Lower lobe of right lung (tissue), 2 donors: ENCODE measurements at regions not wholly inside any gene's neighbourhood (a gene's known extent, or its start where the extent isn't known, plus 50 kb on each side); places are given as distances from the start of the nearest gene placed in this dataset.
A peak's percentile ranks its signal among the peaks of the same experiment; 100 is the strongest.

Source experiments
- ATAC-seq, 2 donors: fragments of 200-7000 bp; cut with Tn5 transposase; one replicate each; pipeline ENCODE4 v1.9.1; 2020 to 2022; ENCODE audit warnings: mild to moderate bottlenecking in 2 of 2, moderate library complexity in 2 of 2
- DNase-seq: peaks from one replicate; pipeline ENCODE4 v3.0.0-alpha.2; 2020
- H3K27ac ChIP-seq: fragments of 200-600 bp; one replicate; pipeline ENCODE4 v1.8.0; 2022
- H3K27me3 ChIP-seq: fragments of 200-600 bp; one replicate; pipeline ENCODE4 v1.8.0; 2022; ENCODE audit warnings: low read depth
- H3K36me3 ChIP-seq: fragments of 200-600 bp; one replicate; pipeline ENCODE4 v1.8.0; 2022; ENCODE audit warnings: mild to moderate bottlenecking
- H3K4me1 ChIP-seq: fragments of 200-600 bp; one replicate; pipeline ENCODE4 v1.8.0; 2022
- H3K4me3 ChIP-seq: fragments of 200-600 bp; one replicate; pipeline ENCODE4 v1.8.0; 2022; ENCODE audit warnings: mild to moderate bottlenecking
- H3K9me3 ChIP-seq: fragments of 200-600 bp; one replicate; pipeline ENCODE4 v1.8.0; 2022
- intact Hi-C: fragments of 100-400 bp; cut with DNase I; formaldehyde crosslinking; loops from one replicate; pipeline ENCODE4 v1.11.0; 2022
- TF ChIP-seq, protein P1 (sequence below): fragments of 200-600 bp; IDR thresholded peaks from one replicate; pipeline ENCODE4 v1.8.0; 2022; ENCODE audit warnings: antibody characterized with exemption, mild to moderate bottlenecking
- donor health status: DM: no; HTN: yes; CAD: no; lungs with severe emphysema.

DNA sequence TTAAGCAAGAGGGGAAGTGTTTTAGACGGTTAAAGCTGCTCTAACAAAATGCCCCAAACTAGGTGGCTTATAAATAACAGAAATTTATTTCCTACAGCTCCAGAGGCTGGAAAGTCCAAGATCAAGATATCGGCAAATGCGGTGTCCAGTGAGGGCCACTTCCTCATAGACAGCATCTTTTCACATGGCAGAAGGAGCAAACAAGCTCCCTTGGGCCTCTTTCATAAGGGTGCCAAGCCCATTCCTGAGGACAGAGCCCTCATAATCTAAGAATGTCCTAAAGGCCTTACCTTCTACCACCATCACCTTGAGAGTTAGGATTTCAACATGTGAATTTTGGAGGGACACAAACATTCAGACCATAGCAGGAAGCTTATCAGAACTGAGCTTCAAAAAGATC lies 57.3 kb upstream of the PPP1CB start:
- no peak for DNase-seq
- H3K27me3 ChIP-seq = no peaks in the 10 kb centered on the region
- no peaks in the 10 kb centered on the region for H3K4me1 ChIP-seq
- H3K27ac ChIP-seq = no peak overlapping the region
- intact Hi-C loops = no loop called here
- H3K36me3 ChIP-seq = no peaks in the 10 kb centered on the region
- H3K9me3 ChIP-seq = no peaks in the 10 kb centered on the region
- no peak for ATAC-seq
- no peak overlapping the region for H3K4me3 ChIP-seq
- TF ChIP-seq, protein P1, sequence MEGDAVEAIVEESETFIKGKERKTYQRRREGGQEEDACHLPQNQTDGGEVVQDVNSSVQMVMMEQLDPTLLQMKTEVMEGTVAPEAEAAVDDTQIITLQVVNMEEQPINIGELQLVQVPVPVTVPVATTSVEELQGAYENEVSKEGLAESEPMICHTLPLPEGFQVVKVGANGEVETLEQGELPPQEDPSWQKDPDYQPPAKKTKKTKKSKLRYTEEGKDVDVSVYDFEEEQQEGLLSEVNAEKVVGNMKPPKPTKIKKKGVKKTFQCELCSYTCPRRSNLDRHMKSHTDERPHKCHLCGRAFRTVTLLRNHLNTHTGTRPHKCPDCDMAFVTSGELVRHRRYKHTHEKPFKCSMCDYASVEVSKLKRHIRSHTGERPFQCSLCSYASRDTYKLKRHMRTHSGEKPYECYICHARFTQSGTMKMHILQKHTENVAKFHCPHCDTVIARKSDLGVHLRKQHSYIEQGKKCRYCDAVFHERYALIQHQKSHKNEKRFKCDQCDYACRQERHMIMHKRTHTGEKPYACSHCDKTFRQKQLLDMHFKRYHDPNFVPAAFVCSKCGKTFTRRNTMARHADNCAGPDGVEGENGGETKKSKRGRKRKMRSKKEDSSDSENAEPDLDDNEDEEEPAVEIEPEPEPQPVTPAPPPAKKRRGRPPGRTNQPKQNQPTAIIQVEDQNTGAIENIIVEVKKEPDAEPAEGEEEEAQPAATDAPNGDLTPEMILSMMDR = no peak

DNA sequence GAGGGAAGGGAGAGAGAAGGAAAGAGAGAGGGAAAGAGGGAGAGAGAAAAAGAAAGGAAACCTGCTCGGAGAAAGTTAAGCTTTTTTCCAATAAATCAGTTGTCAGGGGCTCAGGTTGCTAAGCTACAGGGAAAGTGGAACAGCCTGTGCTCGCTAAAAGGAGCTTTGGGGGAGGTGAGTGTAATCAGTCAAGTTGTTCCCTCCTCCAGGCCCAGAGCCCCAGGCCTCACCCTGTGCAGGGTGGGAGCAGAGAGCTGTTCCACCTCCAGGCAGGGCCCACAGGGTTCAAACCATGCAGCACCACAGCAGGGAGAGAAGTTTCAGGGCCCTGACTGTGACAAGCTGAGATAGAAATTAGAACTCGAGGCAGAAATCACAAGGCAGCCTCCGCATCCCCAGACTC lies 56.4 kb upstream of the PPP1CB start:
- TF ChIP-seq, protein P1 = no peak
- H3K4me3 ChIP-seq = no peak overlapping the region
- no peak overlapping the region for H3K27ac ChIP-seq
- peak in 1 of 2 donors; percentile 18 for ATAC-seq
- no peaks in the 10 kb centered on the region for H3K9me3 ChIP-seq
- DNase-seq = no peak
- H3K4me1 ChIP-seq = no peaks in the 10 kb centered on the region
- intact Hi-C loops = no loop called here
- H3K27me3 ChIP-seq = no peaks in the 10 kb centered on the region
- H3K36me3 ChIP-seq = no peaks in the 10 kb centered on the region

DNA sequence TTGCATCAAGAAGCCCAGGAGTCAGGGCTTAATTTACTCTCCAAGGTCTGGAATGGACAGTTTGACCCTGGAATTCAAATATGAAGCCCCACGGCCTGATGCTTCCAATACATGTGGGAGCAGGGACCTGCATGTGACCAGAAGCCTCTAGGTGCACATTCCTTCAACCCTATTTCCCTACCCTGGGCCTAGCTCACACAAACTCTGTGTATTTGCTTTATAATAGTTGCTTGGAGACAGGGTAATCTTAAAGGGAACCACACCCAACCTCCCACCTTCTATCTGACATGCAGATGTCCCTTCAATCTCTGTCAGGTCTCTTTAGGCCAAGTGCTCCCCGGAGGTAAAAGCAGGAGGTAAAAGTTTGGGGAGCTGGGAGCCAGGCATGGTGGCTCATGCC lies 55.4 kb upstream of the PPP1CB start:
- no peak for ATAC-seq
- TF ChIP-seq, protein P1 = no peak
- Histone ChIP-seq H3K4me3 (no peak overlapping the region), H3K27me3 (no peaks in the 10 kb centered on the region), H3K27ac (no peak overlapping the region), H3K36me3 (no peaks in the 10 kb centered on the region), H3K9me3 (no peaks in the 10 kb centered on the region), H3K4me1 (no peaks in the 10 kb centered on the region)
- DNase-seq = no peak
- intact Hi-C loops = no loop called here

- H3K4me1 ChIP-seq = no peaks in the 10 kb centered on the region
- H3K36me3 ChIP-seq = no peaks in the 10 kb centered on the region
- H3K9me3 ChIP-seq = no peaks in the 10 kb centered on the region
- TF ChIP-seq, protein P1 = no peak
- no peak overlapping the region for H3K4me3 ChIP-seq
- DNase-seq (no peak), ATAC-seq (no peak)
- H3K27ac ChIP-seq = no peak overlapping the region
- intact Hi-C loops = no loop called here
- H3K27me3 ChIP-seq = no peaks in the 10 kb centered on the region
Measured at GRCh38 chr2:28697602-28698149, 54.0 kb upstream of the PPP1CB start.

- TF ChIP-seq, protein P1 = no peak
- Histone ChIP-seq H3K36me3 (no peaks in the 10 kb centered on the region), H3K27ac (no peak overlapping the region), H3K4me1 (no peaks in the 10 kb centered on the region), H3K9me3 (no peaks in the 10 kb centered on the region), H3K27me3 (no peaks in the 10 kb centered on the region), H3K4me3 (no peak overlapping the region)
- DNase-seq (no peak), ATAC-seq (no peak)
- intact Hi-C loops = no loop called here
Measured at GRCh38 chr2:28698545-28698944, 53.1 kb upstream of the PPP1CB start.
